VCaP (cell line): ENCODE measurements at regions not wholly inside any gene's neighbourhood (a gene's known extent, or its start where the extent isn't known, plus 50 kb on each side); places are given as distances from the start of the nearest gene placed in this dataset.

ENCODE experiments used
- H3K27ac ChIP-seq: fragments of 450-650 bp; 2 replicates; pipeline ENCODE4 v1.5.1; 2017
- CTCF ChIP-seq: fragments of 450-650 bp; conservative IDR thresholded peaks from 2 replicates; pipeline ENCODE4 v1.5.1; 2017; ENCODE audit warnings: mild to moderate bottlenecking, moderate library complexity

GRCh38 chr11:22991196-22991595 is 130.9 kb upstream of the CCDC179 start:
- H3K27ac ChIP-seq: no peak overlapping the region
- TF ChIP-seq CTCF: no peak

GRCh38 chr11:23006730-23007129 is 146.5 kb upstream of the CCDC179 start:
- no peak overlapping the region for H3K27ac ChIP-seq
- TF ChIP-seq CTCF: no peak

GRCh38 chr11:23010790-23011335 is 150.6 kb upstream of the CCDC179 start:
- TF ChIP-seq CTCF: no peak
- peak overlapping the region; percentile 46 for H3K27ac ChIP-seq

- no peak for TF ChIP-seq CTCF
- no peak overlapping the region for H3K27ac ChIP-seq
These were observed 152.7 kb upstream of the CCDC179 start for GRCh38 chr11:23012930-23013329.

- TF ChIP-seq CTCF: no peak
- H3K27ac ChIP-seq: no peak overlapping the region
These were observed 153.2 kb upstream of the CCDC179 start for GRCh38 chr11:23013509-23013908.

- peak overlapping the region; percentile 27; the same call in 1 of the 2 replicates for H3K27ac ChIP-seq
- peak; percentile 79 for TF ChIP-seq CTCF
These were observed 161.1 kb upstream of the CCDC179 start for GRCh38 chr11:23021287-23021863.

GRCh38 chr11:23022854-23023253 is 162.6 kb upstream of the CCDC179 start:
- no peak for TF ChIP-seq CTCF
- H3K27ac ChIP-seq: no peak overlapping the region; the same call in 1 of the 2 replicates
